IPS-15b (cell line): ENCODE measurements at regions not wholly inside any gene's neighbourhood (a gene's known extent, or its start where the extent isn't known, plus 50 kb on each side); places are given as distances from the start of the nearest gene placed in this dataset.

Experiments
- H3K27me3 ChIP-seq: one replicate; pipeline ENCODE4 v1.6.1; 2013; ENCODE audit warnings: low read length; ENCODE audit not compliant: control insufficient read depth, insufficient read depth
- H3K36me3 ChIP-seq: one replicate; pipeline ENCODE4 v1.6.1; 2013; ENCODE audit warnings: low read length; ENCODE audit not compliant: control insufficient read depth, insufficient read depth
- H3K4me1 ChIP-seq: one replicate; pipeline ENCODE4 v1.6.1; 2013; ENCODE audit warnings: mild to moderate bottlenecking, low read length; ENCODE audit not compliant: control insufficient read depth, insufficient read depth
- H3K4me3 ChIP-seq: one replicate; pipeline ENCODE4 v1.5.1; 2013; ENCODE audit warnings: low read depth, low read length
- H3K9ac ChIP-seq: one replicate; pipeline ENCODE4 v1.6.1; 2013; ENCODE audit warnings: low read depth, mild to moderate bottlenecking, low read length
- H3K9me3 ChIP-seq: one replicate; pipeline ENCODE4 v1.6.1; 2013; ENCODE audit warnings: mild to moderate bottlenecking, low read length; ENCODE audit not compliant: control insufficient read depth, insufficient read depth

GRCh38 chr2:147792966-147793617, 51.7 kb upstream of the ACVR2A start:
- no peaks in the 10 kb centered on the region for H3K27me3 ChIP-seq
- H3K4me3 ChIP-seq: no peak overlapping the region
- no peak overlapping the region for H3K9ac ChIP-seq
- no peaks in the 10 kb centered on the region for H3K9me3 ChIP-seq
- H3K4me1 ChIP-seq: peaks cover 8% of the 10 kb centered on the region
- no peaks in the 10 kb centered on the region for H3K36me3 ChIP-seq

GRCh38 chr2:147790580-147790979, 54.2 kb upstream of the ACVR2A start:
- no peaks in the 10 kb centered on the region for H3K27me3 ChIP-seq
- H3K9me3 ChIP-seq: no peaks in the 10 kb centered on the region
- H3K4me1 ChIP-seq: peaks cover 6% of the 10 kb centered on the region
- H3K4me3 ChIP-seq: no peak overlapping the region
- H3K36me3 ChIP-seq: no peaks in the 10 kb centered on the region
- no peak overlapping the region for H3K9ac ChIP-seq

- Histone ChIP-seq H3K9me3 (no peaks in the 10 kb centered on the region), H3K9ac (no peak overlapping the region), H3K4me3 (no peak overlapping the region), H3K27me3 (no peaks in the 10 kb centered on the region), H3K4me1 (peaks cover 6% of the 10 kb centered on the region), H3K36me3 (no peaks in the 10 kb centered on the region)
Measured at GRCh38 chr2:147789720-147790119, 55.1 kb upstream of the ACVR2A start.

GRCh38 chr2:147789287-147789686, 55.5 kb upstream of the ACVR2A start:
- H3K4me3 ChIP-seq: no peak overlapping the region
- H3K36me3 ChIP-seq: no peaks in the 10 kb centered on the region
- no peaks in the 10 kb centered on the region for H3K9me3 ChIP-seq

GRCh38 chr2:147782141-147782930, 62.5 kb upstream of the ACVR2A start:
- H3K9ac ChIP-seq: no peak overlapping the region
- no peaks in the 10 kb centered on the region for H3K36me3 ChIP-seq
- H3K9me3 ChIP-seq: no peaks in the 10 kb centered on the region
- peaks cover 2% of the 10 kb centered on the region for H3K4me1 ChIP-seq
- no peak overlapping the region for H3K4me3 ChIP-seq
- H3K27me3 ChIP-seq: no peaks in the 10 kb centered on the region

More at GRCh38 chr2:147789287-147789686, 55.5 kb upstream of the ACVR2A start:
- no peak overlapping the region for H3K9ac ChIP-seq
- H3K4me1 ChIP-seq: peaks cover 6% of the 10 kb centered on the region
- H3K27me3 ChIP-seq: no peaks in the 10 kb centered on the region

- H3K27me3 ChIP-seq: no peaks in the 10 kb centered on the region
- H3K9me3 ChIP-seq: no peaks in the 10 kb centered on the region
- no peak overlapping the region for H3K4me3 ChIP-seq
- H3K9ac ChIP-seq: no peak overlapping the region
- H3K36me3 ChIP-seq: no peaks in the 10 kb centered on the region
- H3K4me1 ChIP-seq: peaks cover 2% of the 10 kb centered on the region
Measured at GRCh38 chr2:147779440-147779839, 65.4 kb upstream of the ACVR2A start.

GRCh38 chr2:147777394-147777793, 67.4 kb upstream of the ACVR2A start:
- H3K27me3 ChIP-seq: no peaks in the 10 kb centered on the region
- no peak overlapping the region for H3K4me3 ChIP-seq
- no peaks in the 10 kb centered on the region for H3K9me3 ChIP-seq
- H3K36me3 ChIP-seq: no peaks in the 10 kb centered on the region
- no peak overlapping the region for H3K9ac ChIP-seq
- H3K4me1 ChIP-seq: no peaks in the 10 kb centered on the region

- Histone ChIP-seq H3K9me3 (no peaks in the 10 kb centered on the region), H3K9ac (no peak overlapping the region), H3K36me3 (no peaks in the 10 kb centered on the region), H3K4me3 (no peak overlapping the region), H3K4me1 (no peaks in the 10 kb centered on the region), H3K27me3 (no peaks in the 10 kb centered on the region)
Measured at GRCh38 chr2:147774805-147775204, 70.0 kb upstream of the ACVR2A start.

- H3K4me1 ChIP-seq: no peaks in the 10 kb centered on the region
- H3K9ac ChIP-seq: no peak overlapping the region
- no peaks in the 10 kb centered on the region for H3K36me3 ChIP-seq
- H3K4me3 ChIP-seq: no peak overlapping the region
- H3K27me3 ChIP-seq: no peaks in the 10 kb centered on the region
- no peaks in the 10 kb centered on the region for H3K9me3 ChIP-seq
Measured at GRCh38 chr2:147773479-147773878, 71.3 kb upstream of the ACVR2A start.

GRCh38 chr2:147772781-147773180, 72.0 kb upstream of the ACVR2A start:
- H3K36me3 ChIP-seq: no peaks in the 10 kb centered on the region
- H3K4me1 ChIP-seq: no peaks in the 10 kb centered on the region
- no peaks in the 10 kb centered on the region for H3K27me3 ChIP-seq
- H3K4me3 ChIP-seq: no peak overlapping the region
- H3K9me3 ChIP-seq: no peaks in the 10 kb centered on the region
- no peak overlapping the region for H3K9ac ChIP-seq

- no peaks in the 10 kb centered on the region for H3K36me3 ChIP-seq
- no peak overlapping the region for H3K9ac ChIP-seq
Measured at GRCh38 chr2:147763861-147764260, 81.0 kb upstream of the ACVR2A start.

GRCh38 chr2:147760984-147761383, 83.8 kb upstream of the ACVR2A start:
- Histone ChIP-seq H3K4me3 (no peak overlapping the region), H3K36me3 (no peaks in the 10 kb centered on the region), H3K9me3 (no peaks in the 10 kb centered on the region), H3K9ac (no peak overlapping the region), H3K4me1 (peaks cover 5% of the 10 kb centered on the region), H3K27me3 (no peaks in the 10 kb centered on the region)

More at GRCh38 chr2:147763861-147764260, 81.0 kb upstream of the ACVR2A start:
- H3K9me3 ChIP-seq: no peaks in the 10 kb centered on the region
- H3K4me3 ChIP-seq: no peak overlapping the region
- H3K27me3 ChIP-seq: no peaks in the 10 kb centered on the region
- no peaks in the 10 kb centered on the region for H3K4me1 ChIP-seq
